Kidney (tissue), 13 donors: ENCODE measurements at regions not wholly inside any gene's neighbourhood (a gene's known extent, or its start where the extent isn't known, plus 50 kb on each side); places are given as distances from the start of the nearest gene placed in this dataset.

Experiments used
- DNase-seq, 5 donors: peaks; one replicate each; pipeline ENCODE4 v3.0.0-alpha.2; 2013 to 2020
- FAIRE-seq: peaks from 2 replicates; lab custom pipeline; 2012; peaks lifted over from hg19 to GRCh38; lab: Jason Lieb, UNC
- H3K27ac ChIP-seq, 2 donors: one replicate each; pipeline ENCODE4 v1.7.0; 2013; ENCODE audit warnings: low read depth in 2 of 2, low read length in 2 of 2, inconsistent platforms in 1 of 2
- H3K27me3 ChIP-seq: one replicate; pipeline ENCODE4 v1.7.1; 2013; ENCODE audit warnings: low read length, inconsistent platforms; ENCODE audit not compliant: control insufficient read depth, insufficient read depth
- H3K36me3 ChIP-seq, 3 donors: one replicate each; pipeline versions ENCODE4 v1.7.0 to v1.7.1; 2013; ENCODE audit warnings: low read length in 3 of 3, control low read depth in 1 of 3, inconsistent platforms in 1 of 3; ENCODE audit not compliant: insufficient read depth in 3 of 3, control insufficient read depth in 2 of 3
- H3K4me1 ChIP-seq, 3 donors: one replicate each; pipeline versions ENCODE4 v1.7.0 to v1.7.1; 2013; ENCODE audit warnings: low read length in 3 of 3, inconsistent platforms in 1 of 3, low read depth in 1 of 3; ENCODE audit not compliant: control insufficient read depth in 2 of 3, insufficient read depth in 2 of 3
- H3K4me3 ChIP-seq, 3 donors: one replicate each; pipeline versions ENCODE4 v1.7.0 to v1.8.1; 2013; ENCODE audit warnings: low read length in 3 of 3, control low read depth in 1 of 3, inconsistent platforms in 1 of 3
- H3K9ac ChIP-seq, 3 donors: one replicate each; pipeline versions ENCODE4 v1.7.0 to v1.7.1; 2013; ENCODE audit warnings: low read length in 3 of 3, control low read depth in 1 of 3, inconsistent platforms in 1 of 3
- H3K9me3 ChIP-seq, 3 donors: one replicate each; pipeline versions ENCODE4 v1.7.0 to v1.7.1; 2013; ENCODE audit warnings: low read length in 3 of 3, control low read depth in 1 of 3, inconsistent platforms in 1 of 3; ENCODE audit not compliant: control insufficient read depth in 2 of 3, insufficient read depth in 1 of 3
- intact Hi-C: fragments of 100-400 bp; cut with DNase I; formaldehyde crosslinking; loops from one replicate; pipeline ENCODE4 v1.11.1; 2022
- TF ChIP-seq, protein P1 (sequence below): IDR thresholded peaks from 3 replicates; pipeline ENCODE4 v1.5.1; 2012; ENCODE audit warnings: mild to moderate bottlenecking, moderate library complexity, borderline replicate concordance; ENCODE audit not compliant: insufficient read depth; ENCODE audit errors: extremely low read depth
- donor health status: control.
- donor health status: control.
- donor health status: control.
- donor health status: control.
- donor health status: control.
- donor health status: DM: yes; HTN: yes; CAD: no.
- donor health status: Normal renal cell carcinoma (clear cell type).

DNA sequence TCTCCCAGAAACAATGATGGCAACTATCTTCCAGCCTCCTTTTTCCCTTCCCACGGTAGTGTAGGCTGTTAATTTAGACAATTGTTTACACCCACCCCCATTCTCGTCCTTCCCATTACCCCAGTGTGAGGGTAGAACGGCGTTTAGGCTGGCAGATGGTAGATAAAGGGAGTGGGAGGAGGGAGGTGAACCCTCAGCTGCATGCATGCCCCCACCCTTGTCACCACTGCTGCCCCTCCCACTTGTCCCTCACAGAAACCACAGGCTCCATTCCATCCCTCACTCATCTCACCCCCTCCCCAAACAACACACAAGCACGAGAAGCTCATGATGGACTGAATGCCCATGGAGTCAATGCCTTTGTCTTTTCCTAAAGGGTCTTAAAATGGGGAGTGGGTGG is 107.9 kb upstream of the PARD3B start:
- FAIRE-seq, result no peak
- intact Hi-C loops, result no loop called here
- H3K27me3 ChIP-seq, result no peaks in the 10 kb centered on the region

DNA sequence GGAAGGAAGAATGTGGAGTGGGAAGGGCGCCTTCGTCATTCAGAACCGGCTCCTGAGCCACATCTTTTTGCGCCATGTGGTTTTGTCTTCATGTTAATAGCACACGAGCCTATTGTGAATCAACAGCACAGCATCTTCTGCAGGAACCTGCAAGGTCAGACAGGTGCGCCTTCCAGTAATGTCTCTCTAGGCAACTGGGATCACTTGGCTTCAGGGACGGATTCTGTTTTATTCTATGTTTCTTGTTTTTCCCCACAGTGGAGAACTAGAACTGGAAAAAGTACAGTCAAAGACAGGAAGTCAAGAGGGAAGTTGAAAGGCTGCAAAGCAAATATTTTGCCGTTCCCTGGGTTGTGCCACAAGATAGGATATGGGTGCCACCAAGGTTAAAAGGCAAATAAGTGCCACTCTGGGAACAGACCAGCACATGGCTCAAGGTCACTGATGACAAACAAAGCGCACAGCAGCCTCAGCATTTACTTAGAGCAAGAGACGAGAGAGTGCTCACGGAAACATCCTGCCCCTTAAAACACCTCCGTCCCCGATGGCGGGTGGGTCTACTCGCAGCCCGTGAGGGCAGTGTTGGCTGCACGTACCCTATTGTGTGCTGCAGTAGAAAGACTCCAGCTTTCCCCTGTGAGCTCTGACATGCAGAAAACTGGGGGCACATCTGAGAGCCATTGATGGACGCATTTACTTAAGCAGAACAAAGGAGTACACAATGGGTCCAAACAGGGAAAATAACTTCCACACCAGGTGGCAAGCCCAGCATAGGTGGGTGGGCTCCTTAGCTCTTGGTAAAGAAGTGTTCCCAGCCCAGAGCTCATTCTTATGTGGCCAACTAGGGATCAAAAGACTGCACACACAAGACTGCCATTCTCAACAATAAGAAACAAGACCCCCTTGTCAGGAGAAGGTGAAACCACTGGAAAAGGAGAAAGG is 107.2 kb upstream of the PARD3B start:
- Histone ChIP-seq H3K36me3 (no peaks in the 10 kb centered on the region), H3K9me3 (no peaks in the 10 kb centered on the region), H3K27me3 (no peaks in the 10 kb centered on the region), H3K9ac (no peak overlapping the region), H3K27ac (no peak overlapping the region), H3K4me1 (no peaks in the 10 kb centered on the region), H3K4me3 (no peak overlapping the region)
- intact Hi-C loops, result no loop called here
- no peak for FAIRE-seq
- DNase-seq, result no peak
- TF ChIP-seq, protein P1, sequence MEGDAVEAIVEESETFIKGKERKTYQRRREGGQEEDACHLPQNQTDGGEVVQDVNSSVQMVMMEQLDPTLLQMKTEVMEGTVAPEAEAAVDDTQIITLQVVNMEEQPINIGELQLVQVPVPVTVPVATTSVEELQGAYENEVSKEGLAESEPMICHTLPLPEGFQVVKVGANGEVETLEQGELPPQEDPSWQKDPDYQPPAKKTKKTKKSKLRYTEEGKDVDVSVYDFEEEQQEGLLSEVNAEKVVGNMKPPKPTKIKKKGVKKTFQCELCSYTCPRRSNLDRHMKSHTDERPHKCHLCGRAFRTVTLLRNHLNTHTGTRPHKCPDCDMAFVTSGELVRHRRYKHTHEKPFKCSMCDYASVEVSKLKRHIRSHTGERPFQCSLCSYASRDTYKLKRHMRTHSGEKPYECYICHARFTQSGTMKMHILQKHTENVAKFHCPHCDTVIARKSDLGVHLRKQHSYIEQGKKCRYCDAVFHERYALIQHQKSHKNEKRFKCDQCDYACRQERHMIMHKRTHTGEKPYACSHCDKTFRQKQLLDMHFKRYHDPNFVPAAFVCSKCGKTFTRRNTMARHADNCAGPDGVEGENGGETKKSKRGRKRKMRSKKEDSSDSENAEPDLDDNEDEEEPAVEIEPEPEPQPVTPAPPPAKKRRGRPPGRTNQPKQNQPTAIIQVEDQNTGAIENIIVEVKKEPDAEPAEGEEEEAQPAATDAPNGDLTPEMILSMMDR, result no peak

More for the DNA sequence above, 107.9 kb upstream of the PARD3B start:
- TF ChIP-seq, protein P1, result no peak
- Histone ChIP-seq H3K27ac (no peak overlapping the region), H3K9ac (no peak overlapping the region), H3K4me3 (no peak overlapping the region), H3K36me3 (no peaks in the 10 kb centered on the region), H3K9me3 (peaks cover 0 to 1% (median 0%) of the 10 kb centered on the region in 3 donors), H3K4me1 (no peaks in the 10 kb centered on the region)
- DNase-seq, result no peak

DNA sequence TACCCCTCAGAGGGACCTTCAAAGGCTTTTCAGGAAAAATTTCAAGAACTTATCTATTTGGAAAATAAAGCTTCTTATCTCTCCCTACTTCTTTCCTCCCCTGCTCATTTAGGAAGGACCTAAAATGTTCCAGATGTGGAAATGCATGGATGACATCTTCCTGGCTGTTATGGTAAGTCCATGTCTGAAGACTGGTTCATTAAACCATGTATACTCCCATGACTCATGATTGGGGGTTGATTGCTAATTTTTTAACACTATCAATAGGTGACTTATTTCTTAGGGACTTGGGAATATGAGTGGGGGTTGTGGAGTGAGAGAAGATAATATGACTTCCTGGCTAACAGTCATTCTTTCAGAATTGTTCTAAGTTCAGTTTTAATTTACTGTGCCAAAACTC is 104.0 kb upstream of the PARD3B start:
- no peaks in the 10 kb centered on the region for H3K36me3 ChIP-seq
- DNase-seq, result no peak
- TF ChIP-seq, protein P1, result no peak
- no peaks in the 10 kb centered on the region for H3K4me1 ChIP-seq
- no peak overlapping the region for H3K27ac ChIP-seq
- H3K9ac ChIP-seq, result no peak overlapping the region
- peaks cover 0 to 4% (median 0%) of the 10 kb centered on the region in 3 donors for H3K9me3 ChIP-seq
- no peak overlapping the region for H3K4me3 ChIP-seq
- intact Hi-C loops, result no loop called here
- FAIRE-seq, result no peak
- no peaks in the 10 kb centered on the region for H3K27me3 ChIP-seq
